BE2C (cell line): ENCODE measurements at regions not wholly inside any gene's neighbourhood (a gene's known extent, or its start where the extent isn't known, plus 50 kb on each side); places are given as distances from the start of the nearest gene placed in this dataset.

ENCODE experiments used
- DNase-seq: peaks from one replicate; pipeline ENCODE4 v3.0.0-alpha.2; 2020
- H3K27me3 ChIP-seq: fragments of 250-450 bp; sonication (Bioruptor Pico); 2 replicates; pipeline ENCODE4 v1.5.1; 2020; ENCODE audit warnings: mild to moderate bottlenecking
- H3K36me3 ChIP-seq: fragments of 250-450 bp; sonication (Bioruptor Pico); 2 replicates; pipeline ENCODE4 v1.5.1; 2020; ENCODE audit warnings: mild to moderate bottlenecking
- H3K4me1 ChIP-seq: fragments of 250-450 bp; sonication (Bioruptor Pico); 2 replicates; pipeline ENCODE4 v1.5.1; 2020
- H3K4me3 ChIP-seq: 2 replicates; pipeline ENCODE4 v1.5.1; 2011; ENCODE audit warnings: low read depth, low read length
- H3K9me3 ChIP-seq: fragments of 250-450 bp; sonication (Bioruptor Pico); 2 replicates; pipeline ENCODE4 v1.5.1; 2020
- TF ChIP-seq, protein P1 (sequence below): IDR thresholded peaks from 2 replicates; pipeline ENCODE4 v1.5.1; 2012; ENCODE audit warnings: mild to moderate bottlenecking, low read depth, low read length

DNA sequence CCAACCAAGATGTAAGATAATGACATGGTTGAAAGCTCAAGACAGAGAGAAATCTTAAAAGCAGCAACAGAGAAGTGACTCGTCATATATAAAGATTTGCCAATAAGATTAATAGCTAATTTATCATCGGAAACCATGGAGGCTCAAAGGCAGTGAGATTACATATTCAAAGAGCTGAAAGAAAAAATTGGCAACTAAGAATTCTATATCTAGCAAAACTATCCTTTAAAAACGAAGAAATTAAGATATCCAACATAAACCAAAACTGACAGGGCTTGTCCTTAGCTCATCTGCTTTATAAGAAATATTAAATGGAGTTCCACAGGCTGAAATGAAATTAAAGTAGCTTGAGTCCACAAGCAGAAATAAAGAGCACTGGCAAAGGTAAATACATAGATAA, 236.6 kb downstream of the ANAPC1 start:
- TF ChIP-seq, protein P1, sequence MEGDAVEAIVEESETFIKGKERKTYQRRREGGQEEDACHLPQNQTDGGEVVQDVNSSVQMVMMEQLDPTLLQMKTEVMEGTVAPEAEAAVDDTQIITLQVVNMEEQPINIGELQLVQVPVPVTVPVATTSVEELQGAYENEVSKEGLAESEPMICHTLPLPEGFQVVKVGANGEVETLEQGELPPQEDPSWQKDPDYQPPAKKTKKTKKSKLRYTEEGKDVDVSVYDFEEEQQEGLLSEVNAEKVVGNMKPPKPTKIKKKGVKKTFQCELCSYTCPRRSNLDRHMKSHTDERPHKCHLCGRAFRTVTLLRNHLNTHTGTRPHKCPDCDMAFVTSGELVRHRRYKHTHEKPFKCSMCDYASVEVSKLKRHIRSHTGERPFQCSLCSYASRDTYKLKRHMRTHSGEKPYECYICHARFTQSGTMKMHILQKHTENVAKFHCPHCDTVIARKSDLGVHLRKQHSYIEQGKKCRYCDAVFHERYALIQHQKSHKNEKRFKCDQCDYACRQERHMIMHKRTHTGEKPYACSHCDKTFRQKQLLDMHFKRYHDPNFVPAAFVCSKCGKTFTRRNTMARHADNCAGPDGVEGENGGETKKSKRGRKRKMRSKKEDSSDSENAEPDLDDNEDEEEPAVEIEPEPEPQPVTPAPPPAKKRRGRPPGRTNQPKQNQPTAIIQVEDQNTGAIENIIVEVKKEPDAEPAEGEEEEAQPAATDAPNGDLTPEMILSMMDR, result no peak
- H3K36me3 ChIP-seq, result no peaks in the 10 kb centered on the region
- H3K27me3 ChIP-seq, result no peaks in the 10 kb centered on the region
- H3K4me1 ChIP-seq, result no peaks in the 10 kb centered on the region
- H3K9me3 ChIP-seq, result no peaks in the 10 kb centered on the region
- DNase-seq, result no peak
- H3K4me3 ChIP-seq, result no peak overlapping the region

DNA sequence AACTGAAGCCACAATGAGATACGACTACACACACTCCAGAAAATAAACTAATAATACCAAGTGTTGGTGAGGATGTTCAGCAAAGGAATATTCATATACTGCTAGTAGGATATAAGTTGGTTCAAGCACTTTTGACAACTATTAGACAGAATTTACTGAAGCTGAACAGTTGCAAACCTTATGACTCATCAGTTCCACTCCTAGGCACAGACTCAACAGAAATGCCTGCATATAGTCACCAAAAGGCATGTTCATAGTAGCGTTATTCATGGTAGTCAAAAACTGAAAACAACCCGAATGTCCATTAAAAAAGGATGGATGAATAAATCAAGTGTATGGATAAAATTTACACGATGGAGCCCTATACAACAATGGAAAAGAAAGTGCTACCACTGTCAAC, 232.0 kb downstream of the ANAPC1 start:
- DNase-seq, result no peak
- Histone ChIP-seq H3K27me3 (no peaks in the 10 kb centered on the region), H3K4me3 (no peak overlapping the region), H3K9me3 (no peaks in the 10 kb centered on the region), H3K36me3 (no peaks in the 10 kb centered on the region), H3K4me1 (no peaks in the 10 kb centered on the region)
- TF ChIP-seq, protein P1, result no peak

DNA sequence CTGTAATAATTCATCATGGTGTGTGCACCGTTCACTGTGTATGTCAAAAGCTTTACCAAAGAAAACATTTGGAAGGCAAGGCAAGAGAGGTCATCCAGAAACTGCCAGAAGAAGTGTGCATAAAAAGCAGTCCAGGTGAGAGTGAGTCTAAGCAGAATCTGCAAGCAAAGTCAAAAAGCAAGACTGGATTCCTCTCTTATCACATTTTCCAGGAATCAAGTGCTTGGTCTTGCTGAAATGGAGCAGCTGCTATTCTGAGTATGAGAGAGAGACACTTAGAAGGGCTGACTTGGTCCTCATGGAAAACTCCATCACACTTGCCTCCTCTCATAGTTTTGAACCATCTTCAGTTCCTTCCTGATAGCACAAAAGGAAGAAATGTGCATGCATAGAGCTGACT, 231.3 kb downstream of the ANAPC1 start:
- Histone ChIP-seq H3K4me1 (no peaks in the 10 kb centered on the region), H3K9me3 (no peaks in the 10 kb centered on the region)
- TF ChIP-seq, protein P1, result no peak

DNA sequence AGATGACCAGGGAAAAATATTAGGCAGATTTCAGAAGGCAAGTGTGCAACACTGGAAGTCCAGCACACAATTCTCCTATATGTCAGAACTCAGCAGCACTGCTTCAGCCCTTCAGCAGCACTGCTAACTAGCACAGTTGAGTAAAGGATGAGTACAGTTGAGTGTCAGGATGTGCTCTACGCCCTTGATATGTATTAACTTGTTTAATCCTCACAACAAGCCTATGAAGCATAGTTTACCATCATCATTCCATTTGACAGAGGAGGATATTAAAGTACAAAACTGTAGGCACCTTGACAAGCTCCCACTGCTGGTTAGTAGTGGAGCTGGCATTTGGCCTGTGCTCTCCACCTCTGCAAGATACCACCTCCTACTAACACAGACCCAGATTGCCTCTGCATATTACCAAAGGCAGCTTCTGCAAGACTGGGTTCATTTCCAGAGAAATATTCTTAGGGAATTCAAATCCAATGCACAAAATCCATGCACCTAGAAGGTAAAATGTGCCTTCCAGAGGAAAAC, 230.8 kb downstream of the ANAPC1 start:
- Histone ChIP-seq H3K27me3 (no peaks in the 10 kb centered on the region), H3K4me3 (no peak overlapping the region), H3K9me3 (no peaks in the 10 kb centered on the region), H3K4me1 (no peaks in the 10 kb centered on the region), H3K36me3 (no peaks in the 10 kb centered on the region)
- TF ChIP-seq, protein P1, result no peak
- DNase-seq, result no peak

More for the DNA sequence above, 231.3 kb downstream of the ANAPC1 start:
- DNase-seq, result no peak
- Histone ChIP-seq H3K27me3 (no peaks in the 10 kb centered on the region), H3K36me3 (no peaks in the 10 kb centered on the region), H3K4me3 (no peak overlapping the region)

DNA sequence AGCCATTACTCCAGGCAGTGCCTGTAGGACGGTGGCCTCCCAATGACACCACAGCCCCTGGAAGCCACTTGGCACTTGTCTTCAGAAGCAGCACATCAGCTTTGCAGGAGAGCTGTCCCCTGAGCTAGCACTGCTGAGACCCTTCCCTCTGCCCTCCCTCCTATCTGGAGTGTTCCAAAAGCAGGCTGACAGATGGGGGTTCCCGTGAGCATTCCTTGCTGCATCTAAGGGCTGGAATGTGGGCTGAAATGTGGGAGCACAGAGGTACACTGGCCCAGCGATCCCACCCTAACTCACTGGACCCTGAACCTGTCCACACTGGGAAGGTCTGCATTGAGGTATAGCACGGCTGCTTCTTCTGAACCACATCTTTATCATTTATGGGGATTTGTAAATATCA, 230.1 kb downstream of the ANAPC1 start:
- Histone ChIP-seq H3K4me1 (no peaks in the 10 kb centered on the region), H3K4me3 (no peak overlapping the region), H3K36me3 (no peaks in the 10 kb centered on the region), H3K27me3 (no peaks in the 10 kb centered on the region), H3K9me3 (no peaks in the 10 kb centered on the region)
- no peak for DNase-seq
- TF ChIP-seq, protein P1, result no peak

DNA sequence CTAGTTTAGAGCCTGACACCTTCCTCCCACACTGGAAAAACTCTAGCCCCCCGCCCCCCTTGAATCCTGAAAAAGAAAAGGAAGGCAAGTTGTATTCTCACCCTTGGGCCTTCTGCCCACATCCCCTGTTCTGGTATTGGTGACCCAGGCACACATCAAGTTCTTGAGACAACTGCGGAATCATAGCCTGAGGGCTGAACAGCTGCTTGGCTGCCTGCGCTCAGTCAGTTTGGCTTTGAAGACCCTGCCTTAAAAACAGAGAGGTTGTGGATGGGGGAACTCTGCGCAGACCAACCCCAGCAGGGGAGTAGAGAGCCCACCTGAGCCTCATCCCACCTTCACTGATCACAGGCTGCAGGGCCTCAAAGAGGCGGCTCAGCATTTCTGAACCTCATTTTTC, 229.2 kb downstream of the ANAPC1 start:
- Histone ChIP-seq H3K9me3 (no peaks in the 10 kb centered on the region), H3K36me3 (no peaks in the 10 kb centered on the region), H3K4me3 (no peak overlapping the region), H3K4me1 (no peaks in the 10 kb centered on the region), H3K27me3 (no peaks in the 10 kb centered on the region)
- no peak for DNase-seq
- TF ChIP-seq, protein P1, result no peak
